K562 (cell line): ENCODE measurements at regions not wholly inside any gene's neighbourhood (a gene's known extent, or its start where the extent isn't known, plus 50 kb on each side); places are given as distances from the start of the nearest gene placed in this dataset.

Experiments
- C11orf30 ChIP-seq: fragments of 450-650 bp; IDR thresholded peaks from 2 replicates; pipeline ENCODE4 v1.6.1; 2016; ENCODE audit warnings: low read depth, mild to moderate bottlenecking
- CSDE1 ChIP-seq, 2 experiments: fragments of 450-650 bp; IDR thresholded peaks; 2 replicates each; pipeline ENCODE4 v1.6.1; 2016; ENCODE audit warnings: mild to moderate bottlenecking in 1 of 2
- DIDO1 ChIP-seq: fragments of 450-650 bp; IDR thresholded peaks from 2 replicates; pipeline ENCODE4 v1.6.1; 2016; ENCODE audit warnings: low read depth, missing biosample characterization, missing genetic modification characterization
- GATA2 ChIP-seq: sonication (generic); formaldehyde crosslinking; IDR thresholded peaks from 2 replicates; pipeline ENCODE4 v1.4.0; 2020; ENCODE audit warnings: mild to moderate bottlenecking, missing genetic modification reagents
- KAT8 ChIP-seq: fragments of 450-650 bp; IDR thresholded peaks from 2 replicates; pipeline ENCODE4 v1.6.1; 2016; ENCODE audit warnings: low read depth, mild to moderate bottlenecking
- NONO ChIP-seq, 2 experiments: fragments of 200-400 bp in 1 of 2; fragments of 450-650 bp in 1 of 2; formaldehyde crosslinking in 1 of 2; IDR thresholded peaks; 2 replicates each; pipeline ENCODE4 v1.6.1; 2017; ENCODE audit warnings: low read depth in 2 of 2, mild to moderate bottlenecking in 2 of 2, moderate library complexity in 2 of 2, low read length in 1 of 2
- NR3C1 ChIP-seq: sonication (generic); formaldehyde crosslinking; IDR thresholded peaks from 2 replicates; pipeline ENCODE4 v1.8.1; 2022; ENCODE audit warnings: missing genetic modification reagents
- SRF ChIP-seq, 2 experiments: fragments of 250-450, 450-650 bp in 1 of 2; sonication (Bioruptor Pico) in 1 of 2; sonication (generic) in 1 of 2; formaldehyde crosslinking; IDR thresholded peaks; 2 replicates each; pipeline versions ENCODE4 v1.5.0 to v1.5.1; 2020 to 2022; ENCODE audit warnings: mild to moderate bottlenecking in 1 of 2, missing genetic modification reagents in 1 of 2
- ZEB2 ChIP-seq: fragments of 450-650 bp; IDR thresholded peaks from 2 replicates; pipeline ENCODE4 v1.6.1; 2016
- ZNF253 ChIP-seq: fragments of 250-450 bp; sonication (Bioruptor Pico); conservative IDR thresholded peaks from 2 replicates; pipeline ENCODE4 v1.6.1; 2021; ENCODE audit warnings: mild to moderate bottlenecking
- ZNF263 ChIP-seq: sonication (generic); formaldehyde crosslinking; IDR thresholded peaks from 2 replicates; pipeline ENCODE4 v1.8.0; 2022; ENCODE audit warnings: mild to moderate bottlenecking, missing genetic modification reagents, borderline replicate concordance
- ZNF354B ChIP-seq: fragments of 250-450 bp; sonication (Bioruptor Pico); IDR thresholded peaks from 2 replicates; pipeline ENCODE4 v1.4.0; 2020
- ZNF408 ChIP-seq: fragments of 250-450 bp; sonication (Bioruptor Pico); IDR thresholded peaks from 2 replicates; pipeline ENCODE4 v1.4.0; 2020; ENCODE audit warnings: low read depth, mild to moderate bottlenecking, moderate library complexity
- TF ChIP-seq, protein P1 (sequence below): fragments of 250-450 bp; sonication (Bioruptor Pico); IDR thresholded peaks from 2 replicates; pipeline ENCODE4 v1.5.1; 2021; ENCODE audit warnings: mild to moderate bottlenecking
- TF ChIP-seq, protein P2 (sequence below): fragments of 450-650 bp; formaldehyde crosslinking; IDR thresholded peaks from 2 replicates; pipeline ENCODE4 v1.4.0; 2020; ENCODE audit warnings: mild to moderate bottlenecking, moderate library complexity
- TF ChIP-seq, protein P3 (sequence below): fragments of 450-650 bp; formaldehyde crosslinking; IDR thresholded peaks from 2 replicates; pipeline ENCODE4 v1.4.0; 2020; ENCODE audit warnings: mild to moderate bottlenecking, moderate library complexity
- TF ChIP-seq, protein P4 (sequence below), 2 experiments: fragments of 450-650 bp; conservative IDR thresholded peaks; 2 replicates each; pipeline ENCODE4 v1.6.1; 2017; ENCODE audit warnings: mild to moderate bottlenecking in 2 of 2, moderate library complexity in 2 of 2
- TF ChIP-seq, protein P5 (sequence below): fragments of 450-650 bp; formaldehyde crosslinking; conservative IDR thresholded peaks from 2 replicates; pipeline ENCODE4 v1.4.0; 2022; ENCODE audit warnings: mild to moderate bottlenecking, missing genetic modification characterization
- TF ChIP-seq, protein P6 (sequence below): IDR thresholded peaks from 2 replicates; pipeline ENCODE4 v1.6.1; 2012; ENCODE audit warnings: low read depth, low read length, improper control_type of control experiment, borderline replicate concordance

DNA sequence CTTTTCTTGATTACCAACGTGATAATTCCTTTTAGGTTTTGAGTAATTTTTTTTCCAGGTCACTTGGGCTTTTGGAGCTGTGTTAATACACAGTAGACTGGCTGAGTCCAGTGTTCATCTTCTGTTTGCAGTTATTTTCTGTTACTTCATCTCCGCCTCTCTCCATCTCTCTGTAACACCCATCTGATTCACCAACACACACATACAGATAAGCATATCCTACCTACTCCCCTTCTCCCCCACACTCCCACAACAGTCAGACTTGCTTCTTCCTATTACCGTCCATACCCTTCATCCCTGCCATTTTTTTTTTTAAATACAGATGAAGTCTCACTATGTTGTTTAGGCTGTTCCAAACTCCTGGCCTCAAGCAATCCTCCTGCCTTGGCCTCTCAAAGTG lies 72.7 kb upstream of the MANSC4 start (continued):
- TF ChIP-seq, protein P1, sequence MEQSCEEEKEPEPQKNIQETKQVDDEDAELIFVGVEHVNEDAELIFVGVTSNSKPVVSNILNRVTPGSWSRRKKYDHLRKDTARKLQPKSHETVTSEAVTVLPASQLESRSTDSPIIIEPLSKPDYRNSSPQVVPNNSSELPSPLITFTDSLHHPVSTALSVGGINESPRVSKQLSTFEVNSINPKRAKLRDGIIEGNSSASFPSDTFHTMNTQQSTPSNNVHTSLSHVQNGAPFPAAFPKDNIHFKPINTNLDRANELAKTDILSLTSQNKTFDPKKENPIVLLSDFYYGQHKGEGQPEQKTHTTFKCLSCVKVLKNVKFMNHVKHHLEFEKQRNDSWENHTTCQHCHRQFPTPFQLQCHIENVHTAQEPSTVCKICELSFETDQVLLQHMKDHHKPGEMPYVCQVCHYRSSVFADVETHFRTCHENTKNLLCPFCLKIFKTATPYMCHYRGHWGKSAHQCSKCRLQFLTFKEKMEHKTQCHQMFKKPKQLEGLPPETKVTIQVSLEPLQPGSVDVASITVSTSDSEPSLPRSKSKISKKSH: no peak
- peak; percentile 17; the same call in 1 of the 2 replicates for TF ChIP-seq DIDO1 (tag)
- TF ChIP-seq C11orf30: no peak
- TF ChIP-seq, protein P2, sequence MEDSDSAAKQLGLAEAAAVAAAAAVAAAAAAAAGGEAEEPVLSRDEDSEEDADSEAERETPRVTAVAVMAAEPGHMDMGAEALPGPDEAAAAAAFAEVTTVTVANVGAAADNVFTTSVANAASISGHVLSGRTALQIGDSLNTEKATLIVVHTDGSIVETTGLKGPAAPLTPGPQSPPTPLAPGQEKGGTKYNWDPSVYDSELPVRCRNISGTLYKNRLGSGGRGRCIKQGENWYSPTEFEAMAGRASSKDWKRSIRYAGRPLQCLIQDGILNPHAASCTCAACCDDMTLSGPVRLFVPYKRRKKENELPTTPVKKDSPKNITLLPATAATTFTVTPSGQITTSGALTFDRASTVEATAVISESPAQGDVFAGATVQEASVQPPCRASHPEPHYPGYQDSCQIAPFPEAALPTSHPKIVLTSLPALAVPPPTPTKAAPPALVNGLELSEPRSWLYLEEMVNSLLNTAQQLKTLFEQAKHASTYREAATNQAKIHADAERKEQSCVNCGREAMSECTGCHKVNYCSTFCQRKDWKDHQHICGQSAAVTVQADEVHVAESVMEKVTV (CRISPR knock-in tag): no peak
- TF ChIP-seq ZNF354B (CRISPR knock-in tag): no peak
- TF ChIP-seq, protein P3, sequence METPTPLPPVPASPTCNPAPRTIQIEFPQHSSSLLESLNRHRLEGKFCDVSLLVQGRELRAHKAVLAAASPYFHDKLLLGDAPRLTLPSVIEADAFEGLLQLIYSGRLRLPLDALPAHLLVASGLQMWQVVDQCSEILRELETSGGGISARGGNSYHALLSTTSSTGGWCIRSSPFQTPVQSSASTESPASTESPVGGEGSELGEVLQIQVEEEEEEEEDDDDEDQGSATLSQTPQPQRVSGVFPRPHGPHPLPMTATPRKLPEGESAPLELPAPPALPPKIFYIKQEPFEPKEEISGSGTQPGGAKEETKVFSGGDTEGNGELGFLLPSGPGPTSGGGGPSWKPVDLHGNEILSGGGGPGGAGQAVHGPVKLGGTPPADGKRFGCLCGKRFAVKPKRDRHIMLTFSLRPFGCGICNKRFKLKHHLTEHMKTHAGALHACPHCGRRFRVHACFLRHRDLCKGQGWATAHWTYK (CRISPR knock-in tag): no peak
- no peak for TF ChIP-seq NR3C1 (CRISPR knock-in tag)
- TF ChIP-seq NONO (IDR thresholded peaks at IDR 0.05; ENCODE audit: low read depth in 2 of 2, low read length in 1 of 2): no peak
- TF ChIP-seq ZEB2: peak; percentile 78; the same call in 1 of the 2 replicates
- no peak for TF ChIP-seq ZNF263 (CRISPR knock-in tag)
- TF ChIP-seq GATA2: no peak
- no peak for TF ChIP-seq KAT8
- no peak for TF ChIP-seq ZNF253
- TF ChIP-seq SRF (CRISPR knock-in tag; IDR thresholded peaks at IDR 0.05): no peak
- no peak for TF ChIP-seq CSDE1 (IDR thresholded peaks at IDR 0.05)
- TF ChIP-seq, protein P4, sequence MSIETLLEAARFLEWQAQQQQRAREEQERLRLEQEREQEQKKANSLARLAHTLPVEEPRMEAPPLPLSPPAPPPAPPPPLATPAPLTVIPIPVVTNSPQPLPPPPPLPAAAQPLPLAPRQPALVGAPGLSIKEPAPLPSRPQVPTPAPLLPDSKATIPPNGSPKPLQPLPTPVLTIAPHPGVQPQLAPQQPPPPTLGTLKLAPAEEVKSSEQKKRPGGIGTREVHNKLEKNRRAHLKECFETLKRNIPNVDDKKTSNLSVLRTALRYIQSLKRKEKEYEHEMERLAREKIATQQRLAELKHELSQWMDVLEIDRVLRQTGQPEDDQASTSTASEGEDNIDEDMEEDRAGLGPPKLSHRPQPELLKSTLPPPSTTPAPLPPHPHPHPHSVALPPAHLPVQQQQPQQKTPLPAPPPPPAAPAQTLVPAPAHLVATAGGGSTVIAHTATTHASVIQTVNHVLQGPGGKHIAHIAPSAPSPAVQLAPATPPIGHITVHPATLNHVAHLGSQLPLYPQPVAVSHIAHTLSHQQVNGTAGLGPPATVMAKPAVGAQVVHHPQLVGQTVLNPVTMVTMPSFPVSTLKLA (conservative IDR thresholded peaks at IDR 0.05): no peak
- TF ChIP-seq, protein P5, sequence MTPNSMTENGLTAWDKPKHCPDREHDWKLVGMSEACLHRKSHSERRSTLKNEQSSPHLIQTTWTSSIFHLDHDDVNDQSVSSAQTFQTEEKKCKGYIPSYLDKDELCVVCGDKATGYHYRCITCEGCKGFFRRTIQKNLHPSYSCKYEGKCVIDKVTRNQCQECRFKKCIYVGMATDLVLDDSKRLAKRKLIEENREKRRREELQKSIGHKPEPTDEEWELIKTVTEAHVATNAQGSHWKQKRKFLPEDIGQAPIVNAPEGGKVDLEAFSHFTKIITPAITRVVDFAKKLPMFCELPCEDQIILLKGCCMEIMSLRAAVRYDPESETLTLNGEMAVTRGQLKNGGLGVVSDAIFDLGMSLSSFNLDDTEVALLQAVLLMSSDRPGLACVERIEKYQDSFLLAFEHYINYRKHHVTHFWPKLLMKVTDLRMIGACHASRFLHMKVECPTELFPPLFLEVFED: peak; percentile 65; the same call in 1 of the 2 replicates
- TF ChIP-seq ZNF408: no peak
- TF ChIP-seq, protein P6, sequence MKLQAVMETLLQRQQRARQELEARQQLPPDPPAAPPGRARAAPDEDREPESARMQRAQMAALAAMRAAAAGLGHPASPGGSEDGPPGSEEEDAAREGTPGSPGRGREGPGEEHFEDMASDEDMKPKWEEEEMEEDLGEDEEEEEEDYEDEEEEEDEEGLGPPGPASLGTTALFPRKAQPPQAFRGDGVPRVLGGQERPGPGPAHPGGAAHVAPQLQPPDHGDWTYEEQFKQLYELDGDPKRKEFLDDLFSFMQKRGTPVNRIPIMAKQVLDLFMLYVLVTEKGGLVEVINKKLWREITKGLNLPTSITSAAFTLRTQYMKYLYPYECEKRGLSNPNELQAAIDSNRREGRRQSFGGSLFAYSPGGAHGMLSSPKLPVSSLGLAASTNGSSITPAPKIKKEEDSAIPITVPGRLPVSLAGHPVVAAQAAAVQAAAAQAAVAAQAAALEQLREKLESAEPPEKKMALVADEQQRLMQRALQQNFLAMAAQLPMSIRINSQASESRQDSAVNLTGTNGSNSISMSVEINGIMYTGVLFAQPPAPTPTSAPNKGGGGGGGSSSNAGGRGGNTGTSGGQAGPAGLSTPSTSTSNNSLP: 0 out of 2 replicates have a peak, but pooled peaks have one; percentile 23
